ENCODE measurements at regions not wholly inside any gene's neighbourhood (a gene's known extent, or its start where the extent isn't known, plus 50 kb on each side); places are given as distances from the start of the nearest gene placed in this dataset.

- H3K9me3 ChIP-seq (ENCODE audit: control insufficient read depth in 1 of 2, low read length in 2 of 2), result no peaks in the 10 kb centered on the region
- H3K4me1 ChIP-seq (ENCODE audit: control insufficient read depth in 1 of 2, insufficient read depth in 2 of 2, low read length in 2 of 2), result no peaks in the 10 kb centered on the region
- H3K4me3 ChIP-seq (ENCODE audit: low read depth in 1 of 2, low read length in 2 of 2), result no peak overlapping the region
- H3K27me3 ChIP-seq (ENCODE audit: low read depth, low read length), result no peaks in the 10 kb centered on the region
- no peaks in the 10 kb centered on the region for H3K36me3 ChIP-seq (ENCODE audit: control insufficient read depth in 1 of 2, insufficient read depth in 2 of 2, low read length in 2 of 2)
- no peak overlapping the region for H3K27ac ChIP-seq (ENCODE audit: low read length)
Observed at GRCh38 chr18:78734614-78734945, 245.0 kb upstream of the SALL3 start.

- H3K4me1 ChIP-seq (ENCODE audit: control insufficient read depth in 1 of 2, insufficient read depth in 2 of 2, low read length in 2 of 2), result no peaks in the 10 kb centered on the region
- H3K4me3 ChIP-seq (ENCODE audit: low read depth in 1 of 2, low read length in 2 of 2), result no peak overlapping the region
- no peaks in the 10 kb centered on the region for H3K36me3 ChIP-seq (ENCODE audit: control insufficient read depth in 1 of 2, insufficient read depth in 2 of 2, low read length in 2 of 2)
Observed at GRCh38 chr18:78735131-78736014, 244.2 kb upstream of the SALL3 start.

GRCh38 chr18:78736015-78736690, 243.5 kb upstream of the SALL3 start:
- no peaks in the 10 kb centered on the region for H3K27me3 ChIP-seq (ENCODE audit: low read depth, low read length)
- H3K36me3 ChIP-seq (ENCODE audit: control insufficient read depth in 1 of 2, insufficient read depth in 2 of 2, low read length in 2 of 2), result no peaks in the 10 kb centered on the region
- H3K4me3 ChIP-seq (ENCODE audit: low read depth in 1 of 2, low read length in 2 of 2), result no peak overlapping the region
- H3K4me1 ChIP-seq (ENCODE audit: control insufficient read depth in 1 of 2, insufficient read depth in 2 of 2, low read length in 2 of 2), result no peaks in the 10 kb centered on the region
- no peaks in the 10 kb centered on the region for H3K9me3 ChIP-seq (ENCODE audit: control insufficient read depth in 1 of 2, low read length in 2 of 2)
- no peak overlapping the region for H3K27ac ChIP-seq (ENCODE audit: low read length)

More at GRCh38 chr18:78735131-78736014, 244.2 kb upstream of the SALL3 start:
- no peaks in the 10 kb centered on the region for H3K9me3 ChIP-seq (ENCODE audit: control insufficient read depth in 1 of 2, low read length in 2 of 2)
- no peak overlapping the region for H3K27ac ChIP-seq (ENCODE audit: low read length)
- no peaks in the 10 kb centered on the region for H3K27me3 ChIP-seq (ENCODE audit: low read depth, low read length)

- Histone ChIP-seq H3K36me3 (ENCODE audit: control insufficient read depth in 1 of 2, insufficient read depth in 2 of 2, low read length in 2 of 2) (no peaks in the 10 kb centered on the region), H3K4me1 (ENCODE audit: control insufficient read depth in 1 of 2, insufficient read depth in 2 of 2, low read length in 2 of 2) (no peaks in the 10 kb centered on the region), H3K27me3 (ENCODE audit: low read depth, low read length) (no peaks in the 10 kb centered on the region)
Observed at GRCh38 chr18:78737006-78737915, 242.4 kb upstream of the SALL3 start.

GRCh38 chr18:78738076-78738690, 241.4 kb upstream of the SALL3 start:
- Histone ChIP-seq H3K4me1 (ENCODE audit: control insufficient read depth in 1 of 2, insufficient read depth in 2 of 2, low read length in 2 of 2) (no peaks in the 10 kb centered on the region), H3K4me3 (ENCODE audit: low read depth in 1 of 2, low read length in 2 of 2) (no peak overlapping the region), H3K36me3 (ENCODE audit: control insufficient read depth in 1 of 2, insufficient read depth in 2 of 2, low read length in 2 of 2) (no peaks in the 10 kb centered on the region), H3K9me3 (ENCODE audit: control insufficient read depth in 1 of 2, low read length in 2 of 2) (no peaks in the 10 kb centered on the region), H3K27ac (ENCODE audit: low read length) (no peak overlapping the region), H3K27me3 (ENCODE audit: low read depth, low read length) (no peaks in the 10 kb centered on the region)

More at GRCh38 chr18:78737006-78737915, 242.4 kb upstream of the SALL3 start:
- Histone ChIP-seq H3K4me3 (ENCODE audit: low read depth in 1 of 2, low read length in 2 of 2) (no peak overlapping the region), H3K27ac (ENCODE audit: low read length) (no peak overlapping the region), H3K9me3 (ENCODE audit: control insufficient read depth in 1 of 2, low read length in 2 of 2) (no peaks in the 10 kb centered on the region)

GRCh38 chr18:78739115-78739514, 240.5 kb upstream of the SALL3 start:
- H3K4me1 ChIP-seq (ENCODE audit: control insufficient read depth in 1 of 2, insufficient read depth in 2 of 2, low read length in 2 of 2), result no peaks in the 10 kb centered on the region
- H3K36me3 ChIP-seq (ENCODE audit: control insufficient read depth in 1 of 2, insufficient read depth in 2 of 2, low read length in 2 of 2), result no peaks in the 10 kb centered on the region
- H3K27ac ChIP-seq (ENCODE audit: low read length), result no peak overlapping the region
- no peaks in the 10 kb centered on the region for H3K27me3 ChIP-seq (ENCODE audit: low read depth, low read length)
- no peaks in the 10 kb centered on the region for H3K9me3 ChIP-seq (ENCODE audit: control insufficient read depth in 1 of 2, low read length in 2 of 2)
- H3K4me3 ChIP-seq (ENCODE audit: low read depth in 1 of 2, low read length in 2 of 2), result no peak overlapping the region

GRCh38 chr18:78739882-78740677, 239.5 kb upstream of the SALL3 start:
- no peaks in the 10 kb centered on the region for H3K9me3 ChIP-seq (ENCODE audit: control insufficient read depth in 1 of 2, low read length in 2 of 2)
- H3K27ac ChIP-seq (ENCODE audit: low read length), result no peak overlapping the region
- no peak overlapping the region for H3K4me3 ChIP-seq (ENCODE audit: low read depth in 1 of 2, low read length in 2 of 2)

GRCh38 chr18:78740876-78741275, 238.7 kb upstream of the SALL3 start:
- Histone ChIP-seq H3K4me3 (ENCODE audit: low read depth in 1 of 2, low read length in 2 of 2) (no peak overlapping the region), H3K9me3 (ENCODE audit: control insufficient read depth in 1 of 2, low read length in 2 of 2) (no peaks in the 10 kb centered on the region), H3K4me1 (ENCODE audit: control insufficient read depth in 1 of 2, insufficient read depth in 2 of 2, low read length in 2 of 2) (no peaks in the 10 kb centered on the region), H3K27me3 (ENCODE audit: low read depth, low read length) (no peaks in the 10 kb centered on the region), H3K27ac (ENCODE audit: low read length) (no peak overlapping the region), H3K36me3 (ENCODE audit: control insufficient read depth in 1 of 2, insufficient read depth in 2 of 2, low read length in 2 of 2) (no peaks in the 10 kb centered on the region)

More at GRCh38 chr18:78739882-78740677, 239.5 kb upstream of the SALL3 start:
- H3K27me3 ChIP-seq (ENCODE audit: low read depth, low read length), result no peaks in the 10 kb centered on the region
- H3K36me3 ChIP-seq (ENCODE audit: control insufficient read depth in 1 of 2, insufficient read depth in 2 of 2, low read length in 2 of 2), result no peaks in the 10 kb centered on the region
- no peaks in the 10 kb centered on the region for H3K4me1 ChIP-seq (ENCODE audit: control insufficient read depth in 1 of 2, insufficient read depth in 2 of 2, low read length in 2 of 2)

- no peaks in the 10 kb centered on the region for H3K9me3 ChIP-seq (ENCODE audit: control insufficient read depth in 1 of 2, low read length in 2 of 2)
- no peak overlapping the region for H3K27ac ChIP-seq (ENCODE audit: low read length)
- no peaks in the 10 kb centered on the region for H3K4me1 ChIP-seq (ENCODE audit: control insufficient read depth in 1 of 2, insufficient read depth in 2 of 2, low read length in 2 of 2)
Observed at GRCh38 chr18:78741381-78742217, 238.0 kb upstream of the SALL3 start.

More at GRCh38 chr18:78741381-78742217, 238.0 kb upstream of the SALL3 start:
- Histone ChIP-seq H3K36me3 (ENCODE audit: control insufficient read depth in 1 of 2, insufficient read depth in 2 of 2, low read length in 2 of 2) (no peaks in the 10 kb centered on the region), H3K4me3 (ENCODE audit: low read depth in 1 of 2, low read length in 2 of 2) (no peak overlapping the region), H3K27me3 (ENCODE audit: low read depth, low read length) (no peaks in the 10 kb centered on the region)
